ENCODE measurements at regions not wholly inside any gene's neighbourhood (a gene's known extent, or its start where the extent isn't known, plus 50 kb on each side); places are given as distances from the start of the nearest gene placed in this dataset.

GRCh38 chr9:81146684-81147337 lies 542.5 kb downstream of the TLE1 start:
- Histone ChIP-seq H3K36me3 (ENCODE audit: control insufficient read depth, insufficient read depth, low read length) (no peaks in the 10 kb centered on the region), H3K4me3 (ENCODE audit: insufficient read depth, low read depth, low read length, poor library complexity, severe bottlenecking) (no peak overlapping the region), H3K27ac (ENCODE audit: insufficient read depth, low read length, poor library complexity, severe bottlenecking) (no peak overlapping the region), H3K4me1 (ENCODE audit: control insufficient read depth, insufficient read depth, low read length, poor library complexity, severe bottlenecking) (no peaks in the 10 kb centered on the region), H3K27me3 (replicated peaks; ENCODE audit: control insufficient read depth, insufficient read depth, low read length, poor library complexity, severe bottlenecking) (no peaks in the 10 kb centered on the region), H3K9me3 (ENCODE audit: control insufficient read depth, low read length) (no peaks in the 10 kb centered on the region)
- no peak for DNase-seq

DNA sequence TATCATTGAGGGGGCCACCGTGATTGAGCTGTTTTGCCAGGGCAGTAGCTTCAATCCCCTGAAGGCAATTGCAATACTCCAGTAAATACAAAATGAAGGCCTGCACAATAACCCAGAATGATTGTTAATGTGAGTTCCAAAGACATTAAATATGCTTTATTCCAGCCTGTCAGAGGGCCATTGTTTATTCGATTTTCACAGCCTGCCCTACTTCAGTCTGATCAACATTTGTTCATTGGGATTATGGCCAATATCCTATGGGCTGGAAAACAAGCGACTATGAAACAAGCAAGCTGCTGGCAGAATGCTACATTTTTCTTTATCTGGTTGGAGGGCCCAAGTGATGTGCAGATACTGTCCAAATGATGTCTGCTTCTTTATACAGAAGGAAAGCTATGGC lies 543.1 kb downstream of the TLE1 start:
- Histone ChIP-seq H3K36me3 (ENCODE audit: control insufficient read depth, insufficient read depth, low read length) (no peaks in the 10 kb centered on the region), H3K4me3 (ENCODE audit: insufficient read depth, low read depth, low read length, poor library complexity, severe bottlenecking) (no peak overlapping the region), H3K9me3 (ENCODE audit: control insufficient read depth, low read length) (no peaks in the 10 kb centered on the region), H3K4me1 (ENCODE audit: control insufficient read depth, insufficient read depth, low read length, poor library complexity, severe bottlenecking) (no peaks in the 10 kb centered on the region), H3K27me3 (replicated peaks; ENCODE audit: control insufficient read depth, insufficient read depth, low read length, poor library complexity, severe bottlenecking) (no peaks in the 10 kb centered on the region), H3K27ac (ENCODE audit: insufficient read depth, low read length, poor library complexity, severe bottlenecking) (no peak overlapping the region)
- no peak for DNase-seq

DNA sequence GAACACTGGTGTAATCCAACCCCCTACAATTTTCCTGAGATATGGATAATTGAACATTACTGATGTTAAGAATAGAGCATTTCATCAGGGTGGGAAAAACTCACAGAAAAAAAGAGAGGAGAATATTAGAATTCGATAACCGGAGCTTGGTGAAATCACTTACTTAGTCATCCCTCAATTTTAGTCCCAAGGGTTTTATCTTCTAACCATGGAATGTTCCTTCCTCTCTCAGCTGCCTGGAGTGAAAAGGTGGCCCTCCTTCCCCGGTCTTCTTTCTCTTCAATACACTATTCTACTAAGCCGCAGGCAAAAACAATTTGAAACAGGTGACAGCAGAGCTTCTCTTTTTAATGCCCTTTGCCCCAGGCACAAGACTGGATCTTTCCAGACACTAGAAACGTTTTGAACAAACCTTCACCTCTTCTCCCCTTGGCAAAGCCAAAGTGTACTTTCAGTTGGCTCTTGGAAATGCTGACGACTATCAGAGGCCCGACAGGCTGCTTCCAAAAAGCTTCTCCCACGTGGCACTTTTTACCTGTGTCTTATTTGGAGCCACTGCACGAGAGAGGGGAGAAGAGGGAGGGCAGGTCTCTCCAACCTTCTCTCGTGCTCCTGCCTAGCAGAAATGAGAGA lies 543.9 kb downstream of the TLE1 start:
- no peaks in the 10 kb centered on the region for H3K9me3 ChIP-seq (ENCODE audit: control insufficient read depth, low read length)
- no peaks in the 10 kb centered on the region for H3K36me3 ChIP-seq (ENCODE audit: control insufficient read depth, insufficient read depth, low read length)
- H3K27ac ChIP-seq (ENCODE audit: insufficient read depth, low read length, poor library complexity, severe bottlenecking): no peak overlapping the region
- no peaks in the 10 kb centered on the region for H3K27me3 ChIP-seq (replicated peaks; ENCODE audit: control insufficient read depth, insufficient read depth, low read length, poor library complexity, severe bottlenecking)
- H3K4me3 ChIP-seq (ENCODE audit: insufficient read depth, low read depth, low read length, poor library complexity, severe bottlenecking): no peak overlapping the region
- no peak for DNase-seq
- H3K4me1 ChIP-seq (ENCODE audit: control insufficient read depth, insufficient read depth, low read length, poor library complexity, severe bottlenecking): no peaks in the 10 kb centered on the region

GRCh38 chr9:81141961-81142360 lies 547.4 kb downstream of the TLE1 start:
- H3K9me3 ChIP-seq (ENCODE audit: control insufficient read depth, low read length): no peaks in the 10 kb centered on the region
- H3K27ac ChIP-seq (ENCODE audit: insufficient read depth, low read length, poor library complexity, severe bottlenecking): no peak overlapping the region
- H3K27me3 ChIP-seq (replicated peaks; ENCODE audit: control insufficient read depth, insufficient read depth, low read length, poor library complexity, severe bottlenecking): no peaks in the 10 kb centered on the region
- H3K4me3 ChIP-seq (ENCODE audit: insufficient read depth, low read depth, low read length, poor library complexity, severe bottlenecking): no peak overlapping the region
- H3K4me1 ChIP-seq (ENCODE audit: control insufficient read depth, insufficient read depth, low read length, poor library complexity, severe bottlenecking): no peaks in the 10 kb centered on the region
- H3K36me3 ChIP-seq (ENCODE audit: control insufficient read depth, insufficient read depth, low read length): no peaks in the 10 kb centered on the region
- no peak for DNase-seq

DNA sequence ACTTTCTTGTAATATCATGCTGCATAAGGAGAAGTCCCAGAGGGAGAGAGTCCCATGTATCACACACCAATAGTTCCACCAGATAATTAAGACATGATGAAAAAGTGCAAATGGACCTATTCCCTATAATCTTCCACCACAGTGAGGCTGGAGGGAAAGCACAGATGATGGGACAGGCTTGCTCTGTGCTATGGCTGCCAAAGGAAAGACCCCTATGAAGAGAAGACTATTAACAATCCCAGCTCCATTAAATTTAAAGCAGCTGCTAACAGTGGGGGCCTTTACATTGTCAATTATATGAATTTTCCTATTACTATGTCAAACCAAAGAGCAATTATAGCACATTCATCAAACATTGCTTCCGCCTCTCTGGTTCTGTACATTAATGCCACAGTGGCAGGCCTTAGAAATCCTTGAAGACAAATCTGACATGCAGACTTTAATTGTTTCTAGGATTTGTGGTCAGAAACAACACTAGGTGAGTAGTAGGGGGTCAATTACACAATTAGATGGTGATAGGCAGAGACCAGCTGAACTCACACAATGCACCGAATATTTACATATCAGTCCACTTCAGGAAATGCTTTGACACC lies 551.3 kb downstream of the TLE1 start:
- no peak overlapping the region for H3K4me3 ChIP-seq (ENCODE audit: insufficient read depth, low read depth, low read length, poor library complexity, severe bottlenecking)
- no peaks in the 10 kb centered on the region for H3K27me3 ChIP-seq (replicated peaks; ENCODE audit: control insufficient read depth, insufficient read depth, low read length, poor library complexity, severe bottlenecking)
- no peaks in the 10 kb centered on the region for H3K9me3 ChIP-seq (ENCODE audit: control insufficient read depth, low read length)
- DNase-seq: no peak
- no peaks in the 10 kb centered on the region for H3K36me3 ChIP-seq (ENCODE audit: control insufficient read depth, insufficient read depth, low read length)
- no peak overlapping the region for H3K27ac ChIP-seq (ENCODE audit: insufficient read depth, low read length, poor library complexity, severe bottlenecking)
- no peaks in the 10 kb centered on the region for H3K4me1 ChIP-seq (ENCODE audit: control insufficient read depth, insufficient read depth, low read length, poor library complexity, severe bottlenecking)

GRCh38 chr9:81132796-81133195 lies 556.6 kb downstream of the TLE1 start:
- no peaks in the 10 kb centered on the region for H3K4me1 ChIP-seq (ENCODE audit: control insufficient read depth, insufficient read depth, low read length, poor library complexity, severe bottlenecking)
- H3K4me3 ChIP-seq (ENCODE audit: insufficient read depth, low read depth, low read length, poor library complexity, severe bottlenecking): no peak overlapping the region
- no peaks in the 10 kb centered on the region for H3K9me3 ChIP-seq (ENCODE audit: control insufficient read depth, low read length)
- no peak overlapping the region for H3K27ac ChIP-seq (ENCODE audit: insufficient read depth, low read length, poor library complexity, severe bottlenecking)
- no peak for DNase-seq
- no peaks in the 10 kb centered on the region for H3K36me3 ChIP-seq (ENCODE audit: control insufficient read depth, insufficient read depth, low read length)
- H3K27me3 ChIP-seq (replicated peaks; ENCODE audit: control insufficient read depth, insufficient read depth, low read length, poor library complexity, severe bottlenecking): no peaks in the 10 kb centered on the region

DNA sequence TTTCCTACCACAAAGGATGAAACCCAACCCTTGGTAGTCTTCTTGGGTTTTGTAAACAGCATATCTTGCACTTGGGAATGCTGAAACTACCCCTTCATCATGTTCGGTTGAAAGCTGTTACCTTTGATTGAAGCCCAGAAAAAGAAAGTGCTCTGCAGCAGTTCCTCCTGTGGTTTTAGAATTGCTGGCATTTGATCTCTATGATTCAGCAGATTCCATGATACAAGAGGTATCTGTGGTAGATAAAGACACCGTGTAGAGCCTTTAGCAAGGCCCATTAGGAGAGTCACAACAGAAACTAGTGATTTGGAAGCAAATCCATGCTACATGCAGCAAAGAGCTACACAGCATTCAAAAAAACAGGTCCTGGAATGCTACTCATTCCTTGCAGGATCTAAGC lies 557.0 kb downstream of the TLE1 start:
- H3K27me3 ChIP-seq (replicated peaks; ENCODE audit: control insufficient read depth, insufficient read depth, low read length, poor library complexity, severe bottlenecking): no peaks in the 10 kb centered on the region
- no peak overlapping the region for H3K4me3 ChIP-seq (ENCODE audit: insufficient read depth, low read depth, low read length, poor library complexity, severe bottlenecking)
- H3K4me1 ChIP-seq (ENCODE audit: control insufficient read depth, insufficient read depth, low read length, poor library complexity, severe bottlenecking): no peaks in the 10 kb centered on the region
- DNase-seq: no peak
- no peak overlapping the region for H3K27ac ChIP-seq (ENCODE audit: insufficient read depth, low read length, poor library complexity, severe bottlenecking)
- no peaks in the 10 kb centered on the region for H3K9me3 ChIP-seq (ENCODE audit: control insufficient read depth, low read length)
- no peaks in the 10 kb centered on the region for H3K36me3 ChIP-seq (ENCODE audit: control insufficient read depth, insufficient read depth, low read length)

DNA sequence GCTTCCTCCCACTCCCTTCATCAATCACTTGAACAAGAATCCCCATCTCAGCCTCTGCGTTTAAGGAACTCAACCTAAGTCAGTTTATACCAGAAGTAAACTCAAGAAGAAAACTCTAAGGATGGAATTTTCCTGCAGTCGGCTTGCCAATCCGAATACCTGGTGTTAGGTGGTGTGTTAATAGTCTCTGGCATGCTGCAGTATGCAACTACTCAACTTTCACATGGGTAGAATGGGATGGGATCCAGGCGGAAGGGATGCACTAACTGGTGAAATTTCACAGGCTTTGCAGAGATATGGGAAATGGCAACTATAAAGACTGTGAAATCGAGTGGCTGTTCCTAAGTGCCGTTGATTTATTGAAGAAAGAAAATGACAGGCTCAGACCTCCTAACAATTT lies 560.6 kb downstream of the TLE1 start:
- no peaks in the 10 kb centered on the region for H3K4me1 ChIP-seq (ENCODE audit: control insufficient read depth, insufficient read depth, low read length, poor library complexity, severe bottlenecking)
- no peaks in the 10 kb centered on the region for H3K36me3 ChIP-seq (ENCODE audit: control insufficient read depth, insufficient read depth, low read length)
- no peak overlapping the region for H3K4me3 ChIP-seq (ENCODE audit: insufficient read depth, low read depth, low read length, poor library complexity, severe bottlenecking)
- DNase-seq: no peak
- H3K27me3 ChIP-seq (replicated peaks; ENCODE audit: control insufficient read depth, insufficient read depth, low read length, poor library complexity, severe bottlenecking): no peaks in the 10 kb centered on the region
- H3K9me3 ChIP-seq (ENCODE audit: control insufficient read depth, low read length): no peaks in the 10 kb centered on the region
- H3K27ac ChIP-seq (ENCODE audit: insufficient read depth, low read length, poor library complexity, severe bottlenecking): no peak overlapping the region

- no peak for DNase-seq
- H3K27ac ChIP-seq (ENCODE audit: insufficient read depth, low read length, poor library complexity, severe bottlenecking): no peak overlapping the region
These were observed 563.8 kb downstream of the TLE1 start for GRCh38 chr9:81125446-81126092.

DNA sequence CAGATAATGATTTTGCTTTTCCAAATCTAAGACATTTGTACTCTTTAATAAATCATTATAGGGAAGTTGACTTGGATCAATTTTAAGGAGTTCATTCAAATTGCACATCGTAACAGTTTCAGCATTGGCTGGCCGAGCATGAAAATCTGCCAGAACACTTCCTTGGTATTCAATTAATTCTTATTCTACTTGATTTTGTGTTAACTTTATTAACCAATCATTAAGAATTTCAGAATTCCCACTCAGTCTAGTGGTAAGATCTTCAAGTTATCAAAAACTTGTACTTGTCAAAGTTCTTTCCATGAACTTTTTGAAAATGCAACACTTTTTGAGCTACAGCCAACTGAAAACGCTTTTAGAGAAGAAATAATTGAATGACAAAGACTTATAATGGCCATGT lies 565.8 kb downstream of the TLE1 start:
- Histone ChIP-seq H3K27ac (ENCODE audit: insufficient read depth, low read length, poor library complexity, severe bottlenecking) (no peak overlapping the region), H3K36me3 (ENCODE audit: control insufficient read depth, insufficient read depth, low read length) (no peaks in the 10 kb centered on the region), H3K27me3 (replicated peaks; ENCODE audit: control insufficient read depth, insufficient read depth, low read length, poor library complexity, severe bottlenecking) (no peaks in the 10 kb centered on the region), H3K9me3 (ENCODE audit: control insufficient read depth, low read length) (no peaks in the 10 kb centered on the region), H3K4me1 (ENCODE audit: control insufficient read depth, insufficient read depth, low read length, poor library complexity, severe bottlenecking) (no peaks in the 10 kb centered on the region), H3K4me3 (ENCODE audit: insufficient read depth, low read depth, low read length, poor library complexity, severe bottlenecking) (no peak overlapping the region)
- DNase-seq: no peak

More at GRCh38 chr9:81125446-81126092, 563.8 kb downstream of the TLE1 start:
- H3K9me3 ChIP-seq (ENCODE audit: control insufficient read depth, low read length): no peaks in the 10 kb centered on the region
- H3K4me1 ChIP-seq (ENCODE audit: control insufficient read depth, insufficient read depth, low read length, poor library complexity, severe bottlenecking): no peaks in the 10 kb centered on the region
- H3K27me3 ChIP-seq (replicated peaks; ENCODE audit: control insufficient read depth, insufficient read depth, low read length, poor library complexity, severe bottlenecking): no peaks in the 10 kb centered on the region
- no peak overlapping the region for H3K4me3 ChIP-seq (ENCODE audit: insufficient read depth, low read depth, low read length, poor library complexity, severe bottlenecking)
- no peaks in the 10 kb centered on the region for H3K36me3 ChIP-seq (ENCODE audit: control insufficient read depth, insufficient read depth, low read length)
